Neuronal stem cell (in vitro differentiated cells): ENCODE measurements at regions not wholly inside any gene's neighbourhood (a gene's known extent, or its start where the extent isn't known, plus 50 kb on each side); places are given as distances from the start of the nearest gene placed in this dataset.

ENCODE experiments used
- DNase-seq: peaks from one replicate; pipeline ENCODE4 v3.0.0-alpha.2; 2013; ENCODE audit warnings: low spot score
- H2AFZ ChIP-seq: one replicate; pipeline ENCODE4 v1.6.1; 2013; ENCODE audit warnings: mild to moderate bottlenecking, low read length, inconsistent platforms
- H2AK5ac ChIP-seq: 2 replicates; pipeline ENCODE4 v1.6.1; 2013; ENCODE audit warnings: low read depth, mild to moderate bottlenecking, inconsistent platforms, low read length, moderate library complexity, mixed read lengths
- H2BK120ac ChIP-seq: 2 replicates; pipeline ENCODE4 v1.6.1; 2013; ENCODE audit warnings: low read depth, mild to moderate bottlenecking, inconsistent platforms, low read length, moderate library complexity, mixed read lengths
- H2BK12ac ChIP-seq: one replicate; pipeline ENCODE4 v1.6.1; 2013; ENCODE audit warnings: low read length, inconsistent platforms
- H2BK15ac ChIP-seq: 2 replicates; pipeline ENCODE4 v1.6.1; 2013; ENCODE audit warnings: mild to moderate bottlenecking, low read length, inconsistent platforms, mixed read lengths
- H2BK5ac ChIP-seq: one replicate; pipeline ENCODE4 v1.6.1; 2013; ENCODE audit warnings: inconsistent platforms, mild to moderate bottlenecking, low read length, moderate library complexity
- H3K14ac ChIP-seq: one replicate; pipeline ENCODE4 v1.6.1; 2013; ENCODE audit warnings: low read length, inconsistent platforms
- H3K18ac ChIP-seq: 2 replicates; pipeline ENCODE4 v1.6.1; 2013; ENCODE audit warnings: low read length, inconsistent platforms
- H3K23ac ChIP-seq: 2 replicates; pipeline ENCODE4 v1.6.1; 2013; ENCODE audit warnings: low read depth, mild to moderate bottlenecking, mixed read lengths, low read length, inconsistent platforms; ENCODE audit not compliant: poor library complexity
- H3K27ac ChIP-seq: replicated peaks from 3 replicates; pipeline ENCODE4 v1.5.1; 2013; ENCODE audit warnings: low read length, inconsistent platforms
- H3K27me3 ChIP-seq, 3 experiments: 2 replicates each; pipeline ENCODE4 v1.6.1; 2013; ENCODE audit warnings: low read length in 3 of 3, mild to moderate bottlenecking in 2 of 3, inconsistent platforms in 1 of 3, low read depth in 1 of 3, mixed read lengths in 1 of 3, moderate library complexity in 1 of 3; ENCODE audit not compliant: control insufficient read depth in 3 of 3, insufficient read depth in 3 of 3
- H3K36me3 ChIP-seq, 2 donors: replicated peaks in 1 of 2; 2 replicates each; pipeline ENCODE4 v1.6.1; 2013; ENCODE audit warnings: low read length in 2 of 2; ENCODE audit not compliant: control insufficient read depth in 2 of 2, insufficient read depth in 2 of 2
- H3K4ac ChIP-seq: 2 replicates; pipeline ENCODE4 v1.6.1; 2013; ENCODE audit warnings: inconsistent platforms, mild to moderate bottlenecking, low read length, moderate library complexity
- H3K4me1 ChIP-seq, 2 donors: 1 replicate in 1 of 2; 2 replicates in 1 of 2; pipeline ENCODE4 v1.6.1; 2013; ENCODE audit warnings: low read length in 2 of 2, low read depth in 1 of 2; ENCODE audit not compliant: control insufficient read depth in 2 of 2, insufficient read depth in 1 of 2
- H3K4me2 ChIP-seq: one replicate; pipeline ENCODE4 v1.6.1; 2013; ENCODE audit warnings: mild to moderate bottlenecking, low read length, inconsistent platforms; ENCODE audit not compliant: insufficient read depth, poor library complexity, severe bottlenecking
- H3K4me3 ChIP-seq, 2 donors: 2 replicates each; pipeline ENCODE4 v1.5.1; 2013; ENCODE audit warnings: low read length in 2 of 2, mild to moderate bottlenecking in 2 of 2, inconsistent platforms in 1 of 2, moderate library complexity in 1 of 2
- H3K79me1 ChIP-seq: one replicate; pipeline ENCODE4 v1.6.1; 2013; ENCODE audit warnings: low read depth, mild to moderate bottlenecking, inconsistent platforms, low read length, moderate library complexity
- H3K9ac ChIP-seq: one replicate; pipeline ENCODE4 v1.6.1; 2013; ENCODE audit warnings: mild to moderate bottlenecking, low read depth, low read length, inconsistent platforms; ENCODE audit not compliant: poor library complexity
- H3K9me3 ChIP-seq, 2 donors: replicated peaks in 1 of 2; 2 replicates each; pipeline versions ENCODE3 to v1.6.1; 2013; ENCODE audit warnings: low read length in 2 of 2, mild to moderate bottlenecking in 2 of 2, inconsistent platforms in 1 of 2, low read depth in 1 of 2, mixed read lengths in 1 of 2, moderate library complexity in 1 of 2; ENCODE audit not compliant: control insufficient read depth in 2 of 2, insufficient read depth in 1 of 2
- H4K8ac ChIP-seq: one replicate; pipeline ENCODE4 v1.6.1; 2013; ENCODE audit warnings: low read depth, mild to moderate bottlenecking, inconsistent platforms, low read length, moderate library complexity
- H4K91ac ChIP-seq: one replicate; pipeline ENCODE4 v1.6.1; 2013; ENCODE audit warnings: low read length, low read depth, mild to moderate bottlenecking, inconsistent platforms; ENCODE audit not compliant: poor library complexity
- WGBS, 2 donors: extraction: QIAGEN DNeasy Blood & Tissue Kit; methylation state at CpG; one replicate each; pipeline ENCODE4 v1.1.7; 2013; ENCODE audit warnings: missing lambda C conversion rate in 2 of 2, mixed read lengths in 1 of 2; ENCODE audit not compliant: insufficient read length in 2 of 2, insufficient replicate concordance in 1 of 2; ENCODE audit errors: extremely low coverage in 2 of 2; 5-methylcytosine and 5-hydroxymethylcytosine counted together

DNA sequence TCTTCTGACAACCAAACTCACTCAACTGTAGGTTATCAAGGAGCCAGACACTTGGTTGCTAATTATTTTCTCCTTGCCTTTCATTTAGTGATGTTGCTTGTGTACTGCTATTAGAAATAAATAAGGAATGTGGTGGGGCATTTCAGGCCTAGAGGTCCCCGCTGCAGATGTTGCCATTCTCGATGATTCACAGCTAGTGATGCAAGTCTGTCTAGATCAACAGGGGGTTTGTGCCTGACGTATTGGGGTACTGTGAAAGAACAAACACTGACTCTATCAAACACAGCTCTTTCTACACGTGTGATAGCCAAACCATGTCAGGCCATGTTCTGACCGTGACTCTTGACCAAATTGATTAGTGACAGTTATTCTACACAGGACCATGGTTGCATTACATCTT, 144.7 kb downstream of the OSTF1 start:
- H3K36me3 ChIP-seq = no peaks in the 10 kb centered on the region
- no peak overlapping the region for H2BK5ac ChIP-seq
- H2AFZ ChIP-seq = no peak overlapping the region
- no peak overlapping the region for H4K8ac ChIP-seq
- no peak overlapping the region for H3K4me3 ChIP-seq
- H3K79me1 ChIP-seq = no peaks in the 10 kb centered on the region
- H4K91ac ChIP-seq = no peak overlapping the region
- H3K9ac ChIP-seq = no peak overlapping the region
- no peak overlapping the region for H2BK12ac ChIP-seq
- H3K4me1 ChIP-seq = peaks cover 0 to 1% of the 10 kb centered on the region in 2 donors
- no peak for DNase-seq
- no peak overlapping the region for H2AK5ac ChIP-seq
- H2BK120ac ChIP-seq = no peak overlapping the region
- no peak overlapping the region for H3K4me2 ChIP-seq
- H3K14ac ChIP-seq = no peak overlapping the region
- H3K9me3 ChIP-seq = peaks cover 0 to 10% of the 10 kb centered on the region in 2 donors
- H3K27ac ChIP-seq = no peak overlapping the region
- no peaks in the 10 kb centered on the region for H3K27me3 ChIP-seq
- no peak overlapping the region for H3K4ac ChIP-seq
- no peak overlapping the region for H3K18ac ChIP-seq
- H3K23ac ChIP-seq = no peak overlapping the region
- no CpG with 5 or more reads among the region's 5 CpGs for WGBS, 2 donors
- no peak overlapping the region for H2BK15ac ChIP-seq

DNA sequence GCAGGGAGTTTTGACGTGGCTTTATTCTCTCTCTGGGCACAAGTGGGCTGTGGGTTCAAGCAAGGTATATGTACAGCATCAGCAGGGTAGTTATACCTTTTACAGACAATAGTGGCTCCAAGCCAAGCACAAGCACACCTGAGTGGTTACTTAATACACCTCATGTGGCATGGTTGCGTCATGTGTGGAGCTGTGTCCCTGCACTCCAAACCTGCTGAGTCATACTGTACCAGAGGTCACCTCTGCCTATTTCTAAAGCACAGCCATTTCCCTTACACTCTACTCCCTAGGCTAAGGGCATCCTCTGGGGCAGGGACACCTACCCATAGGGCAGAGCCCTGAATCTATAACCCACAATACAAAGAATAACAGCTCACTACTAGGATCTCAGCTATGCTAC, 147.3 kb downstream of the OSTF1 start:
- H3K79me1 ChIP-seq = no peaks in the 10 kb centered on the region
- H2BK5ac ChIP-seq = no peak overlapping the region
- no peak overlapping the region for H3K27ac ChIP-seq
- H3K23ac ChIP-seq = no peak overlapping the region
- WGBS, 2 donors = no CpG with 5 or more reads among the region's 2 CpGs
- H3K4me1 ChIP-seq = peaks cover 0 to 1% of the 10 kb centered on the region in 2 donors
- H2BK12ac ChIP-seq = no peak overlapping the region
- H3K9ac ChIP-seq = no peak overlapping the region
- H3K36me3 ChIP-seq = no peaks in the 10 kb centered on the region
- no peak overlapping the region for H2BK15ac ChIP-seq
- no peak overlapping the region for H4K91ac ChIP-seq
- H4K8ac ChIP-seq = no peak overlapping the region
- H3K4me2 ChIP-seq = no peak overlapping the region
- no peak overlapping the region for H2AK5ac ChIP-seq
- DNase-seq = no peak
- H3K4me3 ChIP-seq = no peak overlapping the region
- peaks cover 0 to 10% of the 10 kb centered on the region in 2 donors for H3K9me3 ChIP-seq
- H3K14ac ChIP-seq = no peak overlapping the region
- no peak overlapping the region for H3K18ac ChIP-seq
- H3K4ac ChIP-seq = no peak overlapping the region
- H3K27me3 ChIP-seq = no peaks in the 10 kb centered on the region
- no peak overlapping the region for H2BK120ac ChIP-seq
- H2AFZ ChIP-seq = no peak overlapping the region

DNA sequence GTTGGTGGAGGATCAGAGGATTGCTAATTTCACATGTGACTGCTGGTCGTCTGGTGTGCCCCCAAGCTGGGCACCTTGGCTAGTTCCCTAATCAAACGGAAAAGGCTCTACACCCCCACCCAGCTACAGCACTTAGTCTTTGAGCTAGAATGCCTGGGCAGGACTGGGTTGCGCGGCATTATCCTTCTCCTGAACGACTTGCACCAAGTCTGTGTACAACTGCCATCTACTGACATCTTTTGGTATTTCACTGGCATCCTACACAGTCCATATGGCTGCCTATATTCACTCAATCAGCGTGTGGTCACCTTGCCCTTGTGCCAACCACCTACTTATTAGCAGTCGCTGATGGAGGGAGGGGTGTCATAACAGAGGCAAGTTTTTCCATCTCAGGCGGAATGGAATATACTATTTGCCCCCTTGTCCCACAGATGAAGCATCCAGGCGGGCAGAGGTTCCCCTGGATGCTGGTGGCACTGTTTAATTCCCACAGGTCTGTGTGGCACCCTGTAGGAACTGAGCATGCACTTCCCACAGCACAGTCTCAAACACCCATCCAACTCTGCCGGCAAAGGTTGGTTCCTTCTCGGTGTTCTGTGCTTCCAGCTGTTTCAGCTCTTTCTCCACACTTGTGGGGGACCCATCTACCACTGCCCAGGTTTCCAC, 150.1 kb downstream of the OSTF1 start:
- no peak overlapping the region for H3K4ac ChIP-seq
- H4K8ac ChIP-seq = no peak overlapping the region
- no CpG with 5 or more reads among the region's 11 CpGs for WGBS, 2 donors
- DNase-seq = peak; percentile 11
- H2BK5ac ChIP-seq = no peak overlapping the region
- H3K4me3 ChIP-seq = no peak overlapping the region
- no peak overlapping the region for H3K23ac ChIP-seq
- H3K9me3 ChIP-seq = peaks cover 0 to 10% of the 10 kb centered on the region in 2 donors
- H2BK15ac ChIP-seq = no peak overlapping the region
- no peak overlapping the region for H3K27ac ChIP-seq
- no peak overlapping the region for H3K4me2 ChIP-seq
- no peaks in the 10 kb centered on the region for H3K36me3 ChIP-seq
- no peak overlapping the region for H2AFZ ChIP-seq
- no peak overlapping the region for H2BK120ac ChIP-seq
- no peak overlapping the region for H3K14ac ChIP-seq
- no peak overlapping the region for H3K9ac ChIP-seq
- H3K27me3 ChIP-seq = no peaks in the 10 kb centered on the region
- no peak overlapping the region for H4K91ac ChIP-seq
- no peak overlapping the region for H3K18ac ChIP-seq
- H2AK5ac ChIP-seq = no peak overlapping the region
- no peak overlapping the region for H2BK12ac ChIP-seq
- no peaks in the 10 kb centered on the region for H3K79me1 ChIP-seq
- H3K4me1 ChIP-seq = no peaks in the 10 kb centered on the region

DNA sequence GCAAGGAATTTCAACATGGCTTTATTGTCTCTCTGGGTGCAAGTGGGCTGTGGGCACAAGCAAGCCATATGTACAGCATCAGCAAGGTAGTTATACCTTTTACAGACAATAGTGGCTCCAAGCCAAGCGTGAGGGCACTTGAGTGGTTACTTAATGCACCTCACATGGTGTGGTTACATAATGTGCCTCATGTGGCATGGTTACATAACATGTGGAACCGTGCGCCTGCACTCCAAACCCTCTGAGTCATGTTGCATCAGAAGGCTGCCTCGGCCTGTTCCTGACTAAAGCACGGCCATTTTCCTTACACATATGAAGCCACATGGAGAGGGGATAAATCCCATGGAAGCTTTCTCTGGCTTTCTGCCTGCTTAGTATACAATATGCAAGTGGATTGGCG, 150.9 kb downstream of the OSTF1 start:
- Histone ChIP-seq H2AFZ (no peak overlapping the region), H2AK5ac (no peak overlapping the region), H2BK5ac (no peak overlapping the region), H4K8ac (no peak overlapping the region), H4K91ac (no peak overlapping the region), H3K9me3 (peaks cover 0 to 10% of the 10 kb centered on the region in 2 donors), H2BK120ac (no peak overlapping the region), H3K14ac (peak overlapping the region; percentile 5), H3K4me3 (no peak overlapping the region), H3K4me2 (no peak overlapping the region), H2BK12ac (no peak overlapping the region), H3K79me1 (no peaks in the 10 kb centered on the region), H3K9ac (no peak overlapping the region), H3K4ac (no peak overlapping the region), H2BK15ac (no peak overlapping the region), H3K4me1 (no peaks in the 10 kb centered on the region), H3K23ac (no peak overlapping the region), H3K36me3 (no peaks in the 10 kb centered on the region), H3K27me3 (no peaks in the 10 kb centered on the region), H3K27ac (no peak overlapping the region), H3K18ac (no peak overlapping the region)
- no CpG with 5 or more reads among the region's 6 CpGs for WGBS, 2 donors
- DNase-seq = no peak
